C4-2B (cell line): ENCODE measurements at regions not wholly inside any gene's neighbourhood (a gene's known extent, or its start where the extent isn't known, plus 50 kb on each side); places are given as distances from the start of the nearest gene placed in this dataset.

Experiments
- CTCF ChIP-seq: fragments of 450-650 bp; conservative IDR thresholded peaks from 2 replicates; pipeline ENCODE4 v1.5.1; 2017; ENCODE audit warnings: mild to moderate bottlenecking
- ZFX ChIP-seq: fragments of 450-650 bp; IDR thresholded peaks from 2 replicates; pipeline ENCODE4 v1.6.1; 2017

GRCh38 chr12:75628511-75628910 lies 117.1 kb upstream of the KRR1 start:
- TF ChIP-seq CTCF (no peak), ZFX (no peak)
